B cell (primary cell): ENCODE measurements at regions not wholly inside any gene's neighbourhood (a gene's known extent, or its start where the extent isn't known, plus 50 kb on each side); places are given as distances from the start of the nearest gene placed in this dataset.

Experiments
- ATAC-seq: fragments of 200-7000 bp; cut with Tn5 transposase; one replicate; pipeline ENCODE4 v1.10.0; 2021; ENCODE audit warnings: low read depth, mild to moderate bottlenecking, moderate number of reproducible peaks, moderate library complexity
- CTCF ChIA-PET: fragments of 350-600 bp; sonication (Branson Sonifier 250); formaldehyde crosslinking; loops from one replicate; lab custom pipeline; 2021; ENCODE audit warnings: antibody characterized with exemption, inconsistent platforms; lab: Charles Lee
- POLR2A ChIA-PET: fragments of 350-600 bp; sonication (Branson Sonifier 250); formaldehyde crosslinking; loops from one replicate; lab custom pipeline; 2021; ENCODE audit warnings: antibody characterized with exemption; lab: Charles Lee
- DNase-seq: peaks from one replicate; pipeline ENCODE4 v3.0.0; 2013
- H2AFZ ChIP-seq: 2 replicates; pipeline ENCODE4 v1.6.1; 2012; ENCODE audit warnings: mild to moderate bottlenecking, low read depth, low read length; ENCODE audit not compliant: insufficient read depth, poor library complexity, severe bottlenecking
- H3K27ac ChIP-seq, 2 donors: 1 replicate in 1 of 2; 2 replicates in 1 of 2; pipeline ENCODE4 v1.5.1; 2012 to 2013; ENCODE audit warnings: low read length in 2 of 2, mild to moderate bottlenecking in 2 of 2, moderate library complexity in 1 of 2
- H3K27me3 ChIP-seq, 4 experiments: fragments of 200-600 bp in 1 of 4; sonication (generic) in 1 of 4; replicated peaks in 1 of 4; 1 replicate in 2 of 4; 2 replicates in 2 of 4; pipeline versions ENCODE4 v1.6.1 to v1.7.0; 2013 to 2016; ENCODE audit warnings: low read length in 3 of 4, mild to moderate bottlenecking in 2 of 4, mixed read lengths in 1 of 4, moderate library complexity in 1 of 4; ENCODE audit not compliant: insufficient read depth in 4 of 4, control insufficient read depth in 3 of 4; ENCODE audit errors: control extremely low read depth in 1 of 4
- H3K36me3 ChIP-seq, 2 experiments: replicated peaks in 1 of 2; 1 replicate in 1 of 2; 2 replicates in 1 of 2; pipeline versions ENCODE4 v1.6.1 to v1.7.1; 2013; ENCODE audit warnings: low read length in 1 of 2; ENCODE audit not compliant: insufficient read depth in 2 of 2, control insufficient read depth in 1 of 2; ENCODE audit errors: control extremely low read depth in 1 of 2, extremely low read depth in 1 of 2
- H3K4me1 ChIP-seq, 2 donors: fragments of 200-600 bp in 1 of 2; sonication (generic) in 1 of 2; 1 replicate in 1 of 2; 2 replicates in 1 of 2; pipeline versions ENCODE4 v1.5.1 to v1.6.1; 2013 to 2017; ENCODE audit warnings: low read length in 2 of 2; ENCODE audit not compliant: control insufficient read depth in 2 of 2, insufficient read depth in 2 of 2
- H3K4me2 ChIP-seq: replicated peaks from 2 replicates; pipeline ENCODE3; 2012; ENCODE audit warnings: mild to moderate bottlenecking, low read depth, low read length; ENCODE audit not compliant: poor library complexity, severe bottlenecking
- H3K4me3 ChIP-seq, 5 experiments: fragments of 200-600 bp in 1 of 5; sonication (generic) in 1 of 5; 1 replicate in 3 of 5; 2 replicates in 2 of 5; pipeline versions ENCODE4 v1.5.1 to v1.7.0; 2011 to 2016; ENCODE audit warnings: low read length in 4 of 5, mild to moderate bottlenecking in 4 of 5, low read depth in 2 of 5, control low read depth in 1 of 5, moderate library complexity in 1 of 5; ENCODE audit not compliant: insufficient read depth in 1 of 5; ENCODE audit errors: control extremely low read depth in 1 of 5, extremely low read depth in 1 of 5
- H3K79me2 ChIP-seq: fragments of 200-600 bp; sonication (generic); one replicate; pipeline ENCODE4 v1.6.0; 2016; ENCODE audit warnings: low read length; ENCODE audit not compliant: control insufficient read depth, insufficient read depth
- H3K9ac ChIP-seq: fragments of 200-600 bp; sonication (generic); 2 replicates; pipeline ENCODE4 v1.6.1; 2017; ENCODE audit warnings: mild to moderate bottlenecking, low read length, moderate library complexity
- H3K9me3 ChIP-seq, 3 donors: one replicate each; pipeline versions ENCODE4 v1.6.1 to v1.7.1; 2013; ENCODE audit warnings: low read length in 2 of 3; ENCODE audit not compliant: control insufficient read depth in 2 of 3, insufficient read depth in 1 of 3; ENCODE audit errors: control extremely low read depth in 1 of 3
- H4K20me1 ChIP-seq: 2 replicates; pipeline ENCODE4 v1.6.0; 2012; ENCODE audit warnings: mild to moderate bottlenecking, low read length; ENCODE audit not compliant: insufficient read depth, control insufficient read depth, poor library complexity, severe bottlenecking
- H3K27ac Mint-ChIP-seq: one replicate; pipeline ENCODE4 v1.8.0; 2021; ENCODE audit warnings: mixed read lengths
- H3K27me3 Mint-ChIP-seq: one replicate; pipeline ENCODE4 v1.8.0; 2021; ENCODE audit warnings: mixed read lengths
- H3K4me1 Mint-ChIP-seq: one replicate; pipeline ENCODE4 v1.8.0; 2021; ENCODE audit warnings: mixed read lengths
- H3K4me3 Mint-ChIP-seq: one replicate; pipeline ENCODE4 v1.8.0; 2021; ENCODE audit warnings: mixed read lengths
- H3K9me3 Mint-ChIP-seq: one replicate; pipeline ENCODE4 v1.8.0; 2022; ENCODE audit warnings: mixed read lengths; ENCODE audit not compliant: insufficient read depth
- EZH2 ChIP-seq: IDR thresholded peaks from 2 replicates; pipeline ENCODE4 v1.6.1; 2012; ENCODE audit warnings: borderline replicate concordance, low read depth, mild to moderate bottlenecking, moderate library complexity, low read length; ENCODE audit not compliant: insufficient read depth, poor library complexity, severe bottlenecking
- WGBS: methylation state at CpG from one replicate; pipeline ENCODE4 v1.1.5; 2013; ENCODE audit warnings: missing lambda C conversion rate; ENCODE audit not compliant: insufficient coverage; 5-methylcytosine and 5-hydroxymethylcytosine counted together
- intact Hi-C: fragments of 100-400 bp; cut with micrococcal nuclease; formaldehyde crosslinking; loops from one replicate; pipeline ENCODE4 v1.10.0; 2022
- TF ChIP-seq, protein P1 (sequence below): fragments of 200-600 bp; IDR thresholded peaks from one replicate; pipeline ENCODE4 v1.8.0; 2022; ENCODE audit warnings: antibody characterized with exemption, mild to moderate bottlenecking

DNA sequence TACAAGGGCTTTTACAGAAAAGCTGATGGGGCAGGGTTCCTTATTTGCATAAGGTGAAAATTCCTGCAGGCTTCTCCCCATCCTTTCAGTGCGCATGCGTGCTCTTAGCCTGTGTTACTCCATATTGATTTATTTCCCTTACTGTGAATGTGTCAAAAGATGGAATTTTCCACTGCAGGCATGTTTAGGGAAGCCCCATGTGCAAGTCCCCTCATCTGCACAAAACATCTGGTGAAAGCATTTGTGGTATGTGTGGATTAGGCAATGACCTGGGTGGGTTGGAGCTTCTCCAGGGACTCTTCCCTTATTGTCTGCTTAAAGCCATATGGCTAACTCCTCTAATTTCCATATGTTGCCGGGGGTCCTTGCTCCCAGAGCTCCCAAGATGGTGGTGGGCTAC lies 912.7 kb upstream of the LRFN5 start:
- Mint-ChIP-seq H3K9me3 (no peaks in the 10 kb centered on the region), H3K4me3 (no peak overlapping the region)
- no peaks in the 10 kb centered on the region for H4K20me1 ChIP-seq

DNA sequence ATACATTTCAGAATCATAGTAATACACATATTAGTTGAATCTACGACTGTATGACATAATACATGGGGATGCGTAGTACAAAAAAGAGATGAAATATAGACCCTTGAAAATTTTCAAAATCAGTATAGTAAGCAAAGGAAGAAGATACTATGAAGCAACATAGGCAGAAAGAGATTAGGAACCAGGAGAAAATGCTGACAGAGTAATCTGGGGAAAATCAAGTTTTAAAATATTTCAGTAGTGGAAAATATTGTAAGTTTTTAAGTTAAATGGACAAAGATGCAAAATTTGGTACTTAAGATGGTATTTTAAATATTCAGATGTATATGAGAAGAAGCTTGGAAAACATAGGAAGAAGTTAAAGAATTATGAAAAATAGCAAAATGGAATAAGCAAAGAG lies 915.6 kb upstream of the LRFN5 start:
- Mint-ChIP-seq H3K4me3 (no peak overlapping the region), H3K27me3 (no peaks in the 10 kb centered on the region), H3K4me1 (no peaks in the 10 kb centered on the region), H3K9me3 (no peaks in the 10 kb centered on the region), H3K27ac (no peak overlapping the region)
- ChIA-PET CTCF (no interaction called here), POLR2A (no interaction called here)
- Histone ChIP-seq H3K79me2 (no peaks in the 10 kb centered on the region), H3K4me2 (no peak overlapping the region), H4K20me1 (no peaks in the 10 kb centered on the region), H3K4me3 (no peak overlapping the region), H3K27ac (no peak overlapping the region), H3K27me3 (no peaks in the 10 kb centered on the region), H3K4me1 (no peaks in the 10 kb centered on the region), H3K9ac (no peak overlapping the region), H2AFZ (no peak overlapping the region), H3K36me3 (no peaks in the 10 kb centered on the region), H3K9me3 (no peaks in the 10 kb centered on the region)
- ATAC-seq = no peak
- DNase-seq = no peak
- intact Hi-C loops = no loop called here
- TF ChIP-seq, protein P1, sequence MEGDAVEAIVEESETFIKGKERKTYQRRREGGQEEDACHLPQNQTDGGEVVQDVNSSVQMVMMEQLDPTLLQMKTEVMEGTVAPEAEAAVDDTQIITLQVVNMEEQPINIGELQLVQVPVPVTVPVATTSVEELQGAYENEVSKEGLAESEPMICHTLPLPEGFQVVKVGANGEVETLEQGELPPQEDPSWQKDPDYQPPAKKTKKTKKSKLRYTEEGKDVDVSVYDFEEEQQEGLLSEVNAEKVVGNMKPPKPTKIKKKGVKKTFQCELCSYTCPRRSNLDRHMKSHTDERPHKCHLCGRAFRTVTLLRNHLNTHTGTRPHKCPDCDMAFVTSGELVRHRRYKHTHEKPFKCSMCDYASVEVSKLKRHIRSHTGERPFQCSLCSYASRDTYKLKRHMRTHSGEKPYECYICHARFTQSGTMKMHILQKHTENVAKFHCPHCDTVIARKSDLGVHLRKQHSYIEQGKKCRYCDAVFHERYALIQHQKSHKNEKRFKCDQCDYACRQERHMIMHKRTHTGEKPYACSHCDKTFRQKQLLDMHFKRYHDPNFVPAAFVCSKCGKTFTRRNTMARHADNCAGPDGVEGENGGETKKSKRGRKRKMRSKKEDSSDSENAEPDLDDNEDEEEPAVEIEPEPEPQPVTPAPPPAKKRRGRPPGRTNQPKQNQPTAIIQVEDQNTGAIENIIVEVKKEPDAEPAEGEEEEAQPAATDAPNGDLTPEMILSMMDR = no peak
- no peak for TF ChIP-seq EZH2
- no CpG with 5 or more reads among the region's 2 CpGs for WGBS

More for the DNA sequence above, 912.7 kb upstream of the LRFN5 start:
- no peaks in the 10 kb centered on the region for H3K36me3 ChIP-seq
- H3K4me2 ChIP-seq = no peak overlapping the region
- DNase-seq (no peak), ATAC-seq (no peak)
- TF ChIP-seq EZH2 = no peak
- TF ChIP-seq, protein P1 = no peak
- no peak overlapping the region for H2AFZ ChIP-seq
- H3K27ac ChIP-seq = no peak overlapping the region
- intact Hi-C loops = no loop called here
- H3K9ac ChIP-seq = no peak overlapping the region
- H3K4me3 ChIP-seq = no peak overlapping the region
- POLR2A ChIA-PET = no interaction called here
- H3K4me1 Mint-ChIP-seq = no peaks in the 10 kb centered on the region
- H3K27ac Mint-ChIP-seq = no peak overlapping the region
- H3K27me3 ChIP-seq = no peaks in the 10 kb centered on the region
- H3K9me3 ChIP-seq = no peaks in the 10 kb centered on the region
- 57% methylated on average over 1 of the region's 3 CpGs for WGBS
- no peaks in the 10 kb centered on the region for H3K79me2 ChIP-seq
- CTCF ChIA-PET = no interaction called here
- H3K4me1 ChIP-seq = no peaks in the 10 kb centered on the region
- no peaks in the 10 kb centered on the region for H3K27me3 Mint-ChIP-seq
